ENCODE measurements at regions not wholly inside any gene's neighbourhood (a gene's known extent, or its start where the extent isn't known, plus 50 kb on each side); places are given as distances from the start of the nearest gene placed in this dataset.
"Not testable (repeated sequence)": the region's sequence is repeated elsewhere in the genome, so short reads cannot be mapped to it uniquely, and the experiment has no call there.

- DNase-seq (ENCODE audit: low read depth): no peak
Measured at GRCh38 chr1:104953555-104953954, 1203.9 kb downstream of the AMY1C start.

- DNase-seq (ENCODE audit: low read depth): no peak
Measured at GRCh38 chr1:104973516-104973915, 1223.8 kb downstream of the AMY1C start.

GRCh38 chr1:104979651-104980050, 1230.0 kb downstream of the AMY1C start:
- DNase-seq (ENCODE audit: low read depth): no peak

- DNase-seq (ENCODE audit: low read depth): no peak
Measured at GRCh38 chr1:104987210-104987609, 1237.5 kb downstream of the AMY1C start.

GRCh38 chr1:104989012-104989411, 1239.3 kb downstream of the AMY1C start:
- DNase-seq (ENCODE audit: low read depth): no peak

GRCh38 chr1:104991702-104992101, 1242.0 kb downstream of the AMY1C start:
- no peak for DNase-seq (ENCODE audit: low read depth)

GRCh38 chr1:105000793-105001192, 1251.1 kb downstream of the AMY1C start:
- DNase-seq (ENCODE audit: low read depth): no peak

GRCh38 chr1:105004515-105004914, 1254.8 kb downstream of the AMY1C start:
- no peak for DNase-seq (ENCODE audit: low read depth)

GRCh38 chr1:105005594-105006195, 1256.0 kb downstream of the AMY1C start:
- no peak for DNase-seq (ENCODE audit: low read depth)

GRCh38 chr1:105017587-105017986, 1267.9 kb downstream of the AMY1C start:
- no peak for DNase-seq (ENCODE audit: low read depth)

GRCh38 chr1:105023719-105024118, 1274.0 kb downstream of the AMY1C start:
- no peak for DNase-seq (ENCODE audit: low read depth)

GRCh38 chr1:105027838-105028471, 1278.3 kb downstream of the AMY1C start:
- DNase-seq (ENCODE audit: low read depth): no peak

GRCh38 chr1:105072446-105072845, 1322.7 kb downstream of the AMY1C start:
- no peak for DNase-seq (ENCODE audit: low read depth)

- no peak for DNase-seq (ENCODE audit: low read depth)
Measured at GRCh38 chr1:105072850-105073249, 1323.2 kb downstream of the AMY1C start.

- no peak for DNase-seq (ENCODE audit: low read depth)
Measured at GRCh38 chr1:105073660-105074059, 1324.0 kb downstream of the AMY1C start.

- no peak for DNase-seq (ENCODE audit: low read depth)
Measured at GRCh38 chr1:105083611-105084010, 1333.9 kb downstream of the AMY1C start.

- no peak for DNase-seq (ENCODE audit: low read depth)
Measured at GRCh38 chr1:105087506-105087905, 1337.8 kb downstream of the AMY1C start.

- no peak for DNase-seq (ENCODE audit: low read depth)
Measured at GRCh38 chr1:105088166-105088565, 1338.5 kb downstream of the AMY1C start.

- DNase-seq (ENCODE audit: low read depth): not testable (repeated sequence)
Measured at GRCh38 chr1:105093893-105094292, 1344.2 kb downstream of the AMY1C start.

- DNase-seq (ENCODE audit: low read depth): no peak
Measured at GRCh38 chr1:105100102-105100501, 1350.4 kb downstream of the AMY1C start.

GRCh38 chr1:105101261-105101660, 1351.6 kb downstream of the AMY1C start:
- DNase-seq (ENCODE audit: low read depth): no peak

- no peak for DNase-seq (ENCODE audit: low read depth)
Measured at GRCh38 chr1:105102371-105102770, 1352.7 kb downstream of the AMY1C start.

- no peak for DNase-seq (ENCODE audit: low read depth)
Measured at GRCh38 chr1:105122041-105122440, 1372.3 kb downstream of the AMY1C start.

Data from non-pigmented ciliary epithelial cell (primary cell).